Endothelial cell of umbilical vein (primary cell): ENCODE measurements at regions not wholly inside any gene's neighbourhood (a gene's known extent, or its start where the extent isn't known, plus 50 kb on each side); places are given as distances from the start of the nearest gene placed in this dataset.

Experiments
- BruUV-seq: library from RNA; stranded (reverse); fragments of 400-500 nt; replicated peaks from 2 replicates; lab custom pipeline; 2021; lab: Mats Ljungman, UMichigan
- CTCF ChIA-PET: fragments of 300-600, 350-600 bp; sonication (Branson Sonifier 250); formaldehyde crosslinking; loops from one replicate; lab custom pipeline; 2021; ENCODE audit warnings: antibody characterized with exemption, inconsistent platforms; lab: Charles Lee
- POLR2A ChIA-PET: fragments of 300-600, 350-600 bp; sonication (Branson Sonifier 250); formaldehyde crosslinking; loops from one replicate; lab custom pipeline; 2021; ENCODE audit warnings: antibody characterized with exemption, inconsistent platforms; lab: Charles Lee
- DNase-seq: peaks from one replicate; pipeline ENCODE4 v3.0.0-alpha.2; 2011; ENCODE audit warnings: low read depth, low spot score
- FAIRE-seq: peaks from 2 replicates; lab custom pipeline; 2011; peaks lifted over from hg19 to GRCh38; lab: Jason Lieb, UNC
- H2AFZ ChIP-seq: 2 replicates; pipeline ENCODE4 v1.6.0; 2012; ENCODE audit warnings: low read depth, low read length, control low read depth, inconsistent platforms
- H3K27ac ChIP-seq: 2 replicates; pipeline ENCODE4 v1.5.1; 2011; ENCODE audit warnings: low read depth, mild to moderate bottlenecking, control low read depth, low read length, moderate library complexity; ENCODE audit not compliant: insufficient read depth
- H3K27me3 ChIP-seq, 2 experiments: 2 replicates each; pipeline versions ENCODE4 v1.6.0 to v1.6.1; 2011; ENCODE audit warnings: low read length in 2 of 2, mixed read lengths in 1 of 2; ENCODE audit not compliant: control insufficient read depth in 2 of 2, insufficient read depth in 2 of 2
- H3K36me3 ChIP-seq, 2 experiments: 2 replicates in 1 of 2; 3 replicates in 1 of 2; pipeline ENCODE4 v1.5.1; 2011; ENCODE audit warnings: low read length in 2 of 2, mild to moderate bottlenecking in 1 of 2, moderate library complexity in 1 of 2; ENCODE audit not compliant: control insufficient read depth in 2 of 2, insufficient read depth in 2 of 2; ENCODE audit errors: extremely low read depth in 1 of 2
- H3K4me1 ChIP-seq: 3 replicates; pipeline ENCODE4 v1.5.1; 2011; ENCODE audit warnings: mild to moderate bottlenecking, low read length; ENCODE audit not compliant: control insufficient read depth, insufficient read depth; ENCODE audit errors: extremely low read depth
- H3K4me2 ChIP-seq: 2 replicates; pipeline ENCODE4 v1.6.1; 2011; ENCODE audit warnings: low read length, control low read depth, mixed read lengths; ENCODE audit not compliant: insufficient read depth
- H3K4me3 ChIP-seq, 3 experiments: fragments of 200-600 bp in 1 of 3; sonication (generic), shearing (Covaris generic) in 1 of 3; replicated peaks in 1 of 3; 2 replicates each; pipeline ENCODE4 v1.5.1; 2011 to 2016; ENCODE audit warnings: control low read depth in 3 of 3, low read length in 3 of 3, mild to moderate bottlenecking in 2 of 3, inconsistent platforms in 1 of 3, low read depth in 1 of 3, moderate library complexity in 1 of 3; ENCODE audit not compliant: insufficient read depth in 1 of 3
- H3K79me2 ChIP-seq: 2 replicates; pipeline ENCODE4 v1.6.0; 2012; ENCODE audit warnings: low read length, inconsistent platforms; ENCODE audit not compliant: control insufficient read depth, insufficient read depth
- H3K9ac ChIP-seq: replicated peaks from 2 replicates; pipeline ENCODE3; 2011; ENCODE audit warnings: low read length, control low read depth; ENCODE audit not compliant: insufficient read depth; ENCODE audit errors: extremely low read depth
- H3K9me1 ChIP-seq: replicated peaks from 3 replicates; pipeline ENCODE4 v1.6.0; 2011; ENCODE audit warnings: mild to moderate bottlenecking, low read length; ENCODE audit not compliant: control insufficient read depth, insufficient read depth; ENCODE audit errors: extremely low read depth
- H3K9me3 ChIP-seq: replicated peaks from 2 replicates; pipeline ENCODE4 v1.5.1; 2012; ENCODE audit warnings: low read length, inconsistent platforms; ENCODE audit not compliant: control insufficient read depth, insufficient read depth
- H4K20me1 ChIP-seq: replicated peaks from 2 replicates; pipeline ENCODE3; 2011; ENCODE audit warnings: mild to moderate bottlenecking, low read length; ENCODE audit not compliant: control insufficient read depth, insufficient read depth; ENCODE audit errors: extremely low read depth
- CTCF ChIP-seq, 2 donors: IDR thresholded peaks; 1 replicate in 1 of 2; 2 replicates in 1 of 2; pipeline ENCODE4 v1.5.1; 2011; ENCODE audit warnings: low read length in 2 of 2, mild to moderate bottlenecking in 2 of 2, moderate library complexity in 2 of 2, control low read depth in 1 of 2, inconsistent platforms in 1 of 2, low read depth in 1 of 2; ENCODE audit not compliant: insufficient read depth in 1 of 2; ENCODE audit errors: extremely low read depth in 1 of 2
- EZH2 ChIP-seq: IDR thresholded peaks from 2 replicates; pipeline ENCODE4 v1.6.1; 2012; ENCODE audit warnings: borderline replicate concordance, low read depth, mild to moderate bottlenecking, moderate library complexity, low read length, inconsistent platforms; ENCODE audit not compliant: severe bottlenecking
- FOS ChIP-seq: IDR thresholded peaks from 2 replicates; pipeline ENCODE4 v1.6.1; 2011; ENCODE audit warnings: mild to moderate bottlenecking, low read length, moderate library complexity, borderline replicate concordance; ENCODE audit not compliant: insufficient read depth
- GATA2 ChIP-seq: IDR thresholded peaks from 2 replicates; pipeline ENCODE4 v1.7.0; 2011; ENCODE audit warnings: low read depth, mild to moderate bottlenecking, moderate library complexity, mixed read lengths, low read length; ENCODE audit not compliant: insufficient read length, insufficient read depth
- JUN ChIP-seq: IDR thresholded peaks from 2 replicates; pipeline ENCODE4 v1.6.1; 2011; ENCODE audit warnings: borderline replicate concordance, low read depth; ENCODE audit not compliant: insufficient read length, insufficient read depth
- MYC ChIP-seq: IDR thresholded peaks from one replicate; pipeline ENCODE4 v1.6.1; 2011; ENCODE audit warnings: mild to moderate bottlenecking, low read depth, low read length
- POLR2A ChIP-seq: IDR thresholded peaks from 2 replicates; pipeline ENCODE4 v1.6.1; 2012; ENCODE audit warnings: low read depth, mild to moderate bottlenecking, control low read depth, low read length
- POLR2AphosphoS5 ChIP-seq: IDR thresholded peaks from 2 replicates; pipeline ENCODE4 v1.6.1; 2012; ENCODE audit warnings: low read depth, mild to moderate bottlenecking, control low read depth, low read length, moderate library complexity; ENCODE audit not compliant: insufficient read depth
- dilution Hi-C: fragments of 300-500 bp; cut with MboI; formaldehyde crosslinking; loops from one replicate; pipeline ENCODE4 v1.15.0; 2019; ENCODE audit warnings: low sequenced_read_pairs; ENCODE audit not compliant: extremely low pct_ligation_motif_present
- intact Hi-C: fragments of 100-400 bp; cut with micrococcal nuclease; formaldehyde crosslinking; loops from one replicate; pipeline ENCODE4 v1.10.0; 2022
- TF ChIP-seq, protein P1 (sequence below): IDR thresholded peaks from 2 replicates; pipeline ENCODE4 v1.6.1; 2011; ENCODE audit not compliant: insufficient read depth, insufficient read length

DNA sequence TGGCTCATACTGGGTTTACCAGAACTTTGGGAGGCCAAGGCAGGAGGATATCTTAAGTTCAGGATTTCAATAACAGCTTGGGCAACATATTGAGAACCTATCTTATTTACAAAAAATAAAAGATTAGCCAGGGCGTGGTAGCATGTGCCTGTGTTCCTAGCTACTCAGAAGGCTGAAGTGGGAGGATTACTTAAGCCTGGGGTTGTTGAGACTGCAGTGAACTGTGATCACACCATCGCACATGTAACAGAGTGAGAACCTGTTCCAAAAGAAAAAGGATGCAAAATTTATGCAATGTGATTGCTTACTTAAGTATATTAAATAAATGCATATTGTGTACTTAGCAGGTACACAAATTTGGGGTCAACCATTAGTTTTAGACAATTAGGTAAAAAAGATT is 768.9 kb upstream of the CDH7 start:
- ChIA-PET POLR2A (no interaction called here), CTCF (no interaction called here)
- Histone ChIP-seq H3K4me2 (no peak overlapping the region), H3K27me3 (no peaks in the 10 kb centered on the region), H3K79me2 (no peaks in the 10 kb centered on the region), H3K4me1 (no peaks in the 10 kb centered on the region), H3K9ac (no peak overlapping the region), H4K20me1 (no peaks in the 10 kb centered on the region), H3K4me3 (no peak overlapping the region), H3K36me3 (no peaks in the 10 kb centered on the region), H2AFZ (no peak overlapping the region), H3K9me3 (peaks cover 2% of the 10 kb centered on the region), H3K27ac (no peak overlapping the region), H3K9me1 (no peaks in the 10 kb centered on the region)
- no peak for FAIRE-seq
- dilution Hi-C loops = no loop called here
- TF ChIP-seq EZH2 (no peak), POLR2A (no peak), FOS (no peak), GATA2 (no peak), JUN (no peak), POLR2AphosphoS5 (no peak), MYC (no peak), CTCF (IDR thresholded peaks at IDR 0.05; ENCODE audit: extremely low read depth in 1 of 2, insufficient read depth in 1 of 2, low read depth in 1 of 2, low read length in 2 of 2) (no peak)
- TF ChIP-seq, protein P1, sequence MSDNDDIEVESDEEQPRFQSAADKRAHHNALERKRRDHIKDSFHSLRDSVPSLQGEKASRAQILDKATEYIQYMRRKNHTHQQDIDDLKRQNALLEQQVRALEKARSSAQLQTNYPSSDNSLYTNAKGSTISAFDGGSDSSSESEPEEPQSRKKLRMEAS = no peak
- no TSS peak for BruUV-seq
- intact Hi-C loops = no loop called here
- DNase-seq = no peak
